GM12865 (cell line): ENCODE measurements at regions not wholly inside any gene's neighbourhood (a gene's known extent, or its start where the extent isn't known, plus 50 kb on each side); places are given as distances from the start of the nearest gene placed in this dataset.

Experiments used
- DNase-seq: peaks from one replicate; pipeline ENCODE4 v3.0.0; 2010; ENCODE audit warnings: low read depth
- H3K4me3 ChIP-seq: 2 replicates; pipeline ENCODE4 v1.5.1; 2011; ENCODE audit warnings: mild to moderate bottlenecking, low read depth, low read length, control low read depth
- CTCF ChIP-seq: IDR thresholded peaks from 2 replicates; pipeline ENCODE4 v1.5.1; 2011; ENCODE audit warnings: low read length, control low read depth, low read depth, inconsistent platforms; ENCODE audit not compliant: insufficient read depth; ENCODE audit errors: missing control alignments

- no peak for DNase-seq
- no peak overlapping the region for H3K4me3 ChIP-seq
- TF ChIP-seq CTCF: no peak
These were observed 109.2 kb upstream of the WWC1 start for GRCh38 chr5:168182269-168182668.

GRCh38 chr5:168184103-168184502 lies 107.3 kb upstream of the WWC1 start:
- no peak for TF ChIP-seq CTCF
- H3K4me3 ChIP-seq: no peak overlapping the region
- DNase-seq: peak; percentile 3

GRCh38 chr5:168186289-168187074 lies 105.0 kb upstream of the WWC1 start:
- TF ChIP-seq CTCF: no peak
- no peak overlapping the region for H3K4me3 ChIP-seq
- no peak for DNase-seq

GRCh38 chr5:168187614-168188013 lies 103.8 kb upstream of the WWC1 start:
- DNase-seq: no peak
- H3K4me3 ChIP-seq: no peak overlapping the region

DNA sequence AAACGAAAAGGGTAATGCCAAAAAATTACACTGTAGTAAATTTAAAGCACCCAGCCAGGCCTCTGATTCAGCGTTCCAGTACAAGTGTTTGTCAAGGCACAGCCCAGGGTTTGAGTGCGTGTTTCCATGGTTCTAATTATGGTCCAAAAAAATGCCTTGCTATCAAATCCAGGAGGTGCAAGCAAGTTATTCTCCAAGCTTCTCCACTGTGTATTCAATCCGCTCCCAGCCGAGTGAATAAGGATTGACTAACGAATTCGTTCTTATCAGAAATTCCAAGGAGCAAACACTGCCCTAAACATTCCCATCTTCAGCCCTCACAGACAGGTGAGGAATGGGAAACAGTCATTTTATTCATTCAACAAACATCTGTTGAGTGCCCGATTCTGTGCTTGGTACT lies 103.3 kb upstream of the WWC1 start:
- no peak overlapping the region for H3K4me3 ChIP-seq
- no peak for TF ChIP-seq CTCF
- DNase-seq: no peak

More at GRCh38 chr5:168187614-168188013, 103.8 kb upstream of the WWC1 start:
- TF ChIP-seq CTCF: no peak

DNA sequence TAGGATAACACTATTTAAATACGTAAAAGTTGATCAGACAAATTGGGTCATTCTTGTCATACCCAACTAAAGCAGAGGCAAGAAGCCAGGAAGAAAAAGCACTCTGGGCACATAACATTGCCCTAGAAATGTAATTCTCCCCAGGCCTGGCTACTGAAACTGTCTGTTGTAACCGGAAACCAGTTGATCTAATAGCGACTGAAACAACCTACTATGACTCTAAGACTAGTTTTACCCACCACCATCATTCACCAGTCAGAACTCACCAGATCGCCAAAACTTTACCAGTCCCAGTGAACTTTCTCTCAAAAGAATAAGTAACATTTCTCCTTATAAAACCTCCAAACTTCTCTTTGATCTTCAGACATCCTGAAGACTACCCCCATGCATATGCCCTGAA lies 99.3 kb upstream of the WWC1 start:
- no peak overlapping the region for H3K4me3 ChIP-seq
- no peak for DNase-seq
- no peak for TF ChIP-seq CTCF

GRCh38 chr5:168193493-168194250 lies 97.8 kb upstream of the WWC1 start:
- no peak overlapping the region for H3K4me3 ChIP-seq
- TF ChIP-seq CTCF: no peak
- no peak for DNase-seq
